ENCODE measurements at regions not wholly inside any gene's neighbourhood (a gene's known extent, or its start where the extent isn't known, plus 50 kb on each side); places are given as distances from the start of the nearest gene placed in this dataset.

GRCh38 chr5:92505145-92505544 is 1075.9 kb downstream of the NR2F1-AS1 start:
- H2AFZ ChIP-seq (ENCODE audit: low read depth, low read length), result no peak overlapping the region

GRCh38 chr5:92504346-92504745 is 1076.7 kb downstream of the NR2F1-AS1 start:
- H3K4me3 ChIP-seq (ENCODE audit: low read length), result no peak overlapping the region
- no peak overlapping the region for H3K27ac ChIP-seq (ENCODE audit: low read length)
- H3K4me1 ChIP-seq (ENCODE audit: low read length), result no peaks in the 10 kb centered on the region
- H3K9ac ChIP-seq (ENCODE audit: low read length), result no peak overlapping the region
- no peaks in the 10 kb centered on the region for H4K20me1 ChIP-seq (ENCODE audit: insufficient read depth, low read length)
- H3K79me2 ChIP-seq (ENCODE audit: low read length), result no peaks in the 10 kb centered on the region
- TF ChIP-seq EZH2phosphoT487 (IDR thresholded peaks at IDR 0.05; ENCODE audit: low read depth), result no peak
- TF ChIP-seq, protein P1, sequence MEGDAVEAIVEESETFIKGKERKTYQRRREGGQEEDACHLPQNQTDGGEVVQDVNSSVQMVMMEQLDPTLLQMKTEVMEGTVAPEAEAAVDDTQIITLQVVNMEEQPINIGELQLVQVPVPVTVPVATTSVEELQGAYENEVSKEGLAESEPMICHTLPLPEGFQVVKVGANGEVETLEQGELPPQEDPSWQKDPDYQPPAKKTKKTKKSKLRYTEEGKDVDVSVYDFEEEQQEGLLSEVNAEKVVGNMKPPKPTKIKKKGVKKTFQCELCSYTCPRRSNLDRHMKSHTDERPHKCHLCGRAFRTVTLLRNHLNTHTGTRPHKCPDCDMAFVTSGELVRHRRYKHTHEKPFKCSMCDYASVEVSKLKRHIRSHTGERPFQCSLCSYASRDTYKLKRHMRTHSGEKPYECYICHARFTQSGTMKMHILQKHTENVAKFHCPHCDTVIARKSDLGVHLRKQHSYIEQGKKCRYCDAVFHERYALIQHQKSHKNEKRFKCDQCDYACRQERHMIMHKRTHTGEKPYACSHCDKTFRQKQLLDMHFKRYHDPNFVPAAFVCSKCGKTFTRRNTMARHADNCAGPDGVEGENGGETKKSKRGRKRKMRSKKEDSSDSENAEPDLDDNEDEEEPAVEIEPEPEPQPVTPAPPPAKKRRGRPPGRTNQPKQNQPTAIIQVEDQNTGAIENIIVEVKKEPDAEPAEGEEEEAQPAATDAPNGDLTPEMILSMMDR (IDR thresholded peaks at IDR 0.05; ENCODE audit: low read depth, low read length), result no peak
- H3K36me3 ChIP-seq (replicated peaks; ENCODE audit: low read depth, low read length), result no peaks in the 10 kb centered on the region
- no peak overlapping the region for H3K4me2 ChIP-seq (ENCODE audit: low read length)
- H3K9me3 ChIP-seq (ENCODE audit: insufficient read depth, low read length), result no peaks in the 10 kb centered on the region
- H2AFZ ChIP-seq (ENCODE audit: low read depth, low read length), result no peak overlapping the region
- no peaks in the 10 kb centered on the region for H3K27me3 ChIP-seq (ENCODE audit: low read depth, low read length)

More at GRCh38 chr5:92505145-92505544, 1075.9 kb downstream of the NR2F1-AS1 start:
- no peaks in the 10 kb centered on the region for H3K36me3 ChIP-seq (replicated peaks; ENCODE audit: low read depth, low read length)
- TF ChIP-seq EZH2phosphoT487 (IDR thresholded peaks at IDR 0.05; ENCODE audit: low read depth), result no peak
- TF ChIP-seq, protein P1 (IDR thresholded peaks at IDR 0.05; ENCODE audit: low read depth, low read length), result no peak
- H4K20me1 ChIP-seq (ENCODE audit: insufficient read depth, low read length), result no peaks in the 10 kb centered on the region
- no peak overlapping the region for H3K4me2 ChIP-seq (ENCODE audit: low read length)
- no peaks in the 10 kb centered on the region for H3K27me3 ChIP-seq (ENCODE audit: low read depth, low read length)
- H3K4me1 ChIP-seq (ENCODE audit: low read length), result no peaks in the 10 kb centered on the region
- no peaks in the 10 kb centered on the region for H3K9me3 ChIP-seq (ENCODE audit: insufficient read depth, low read length)
- no peaks in the 10 kb centered on the region for H3K79me2 ChIP-seq (ENCODE audit: low read length)
- H3K9ac ChIP-seq (ENCODE audit: low read length), result no peak overlapping the region
- no peak overlapping the region for H3K27ac ChIP-seq (ENCODE audit: low read length)
- no peak overlapping the region for H3K4me3 ChIP-seq (ENCODE audit: low read length)

DNA sequence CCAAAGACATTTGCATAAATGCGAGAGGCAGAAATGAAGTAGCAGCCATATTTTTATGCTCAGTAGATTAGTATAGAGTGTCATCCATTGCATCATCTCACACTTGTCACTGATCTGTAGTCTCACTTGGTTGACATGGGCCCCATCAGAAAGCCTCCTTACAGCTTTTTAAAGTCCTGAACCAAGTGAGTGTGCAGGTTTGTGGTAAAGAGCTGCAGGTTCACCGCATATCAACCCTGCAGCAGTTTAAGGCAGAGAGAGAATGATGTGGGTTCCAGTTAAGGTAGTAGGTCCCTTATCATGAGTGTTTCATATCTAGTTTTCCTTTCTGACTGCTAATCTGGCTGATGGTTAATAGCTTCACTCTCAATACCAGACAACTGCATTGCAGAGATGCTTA is 1080.3 kb downstream of the NR2F1-AS1 start:
- H3K4me3 ChIP-seq (ENCODE audit: low read length), result no peak overlapping the region
- no peaks in the 10 kb centered on the region for H3K79me2 ChIP-seq (ENCODE audit: low read length)
- no peak overlapping the region for H3K4me2 ChIP-seq (ENCODE audit: low read length)
- H3K27me3 ChIP-seq (ENCODE audit: low read depth, low read length), result no peaks in the 10 kb centered on the region
- no peaks in the 10 kb centered on the region for H3K4me1 ChIP-seq (ENCODE audit: low read length)
- H3K9me3 ChIP-seq (ENCODE audit: insufficient read depth, low read length), result no peaks in the 10 kb centered on the region
- no peak overlapping the region for H2AFZ ChIP-seq (ENCODE audit: low read depth, low read length)
- no peak for TF ChIP-seq EZH2phosphoT487 (IDR thresholded peaks at IDR 0.05; ENCODE audit: low read depth)
- TF ChIP-seq, protein P1 (IDR thresholded peaks at IDR 0.05; ENCODE audit: low read depth, low read length), result no peak
- H3K36me3 ChIP-seq (replicated peaks; ENCODE audit: low read depth, low read length), result no peaks in the 10 kb centered on the region
- no peak overlapping the region for H3K9ac ChIP-seq (ENCODE audit: low read length)
- no peaks in the 10 kb centered on the region for H4K20me1 ChIP-seq (ENCODE audit: insufficient read depth, low read length)
- no peak overlapping the region for H3K27ac ChIP-seq (ENCODE audit: low read length)

DNA sequence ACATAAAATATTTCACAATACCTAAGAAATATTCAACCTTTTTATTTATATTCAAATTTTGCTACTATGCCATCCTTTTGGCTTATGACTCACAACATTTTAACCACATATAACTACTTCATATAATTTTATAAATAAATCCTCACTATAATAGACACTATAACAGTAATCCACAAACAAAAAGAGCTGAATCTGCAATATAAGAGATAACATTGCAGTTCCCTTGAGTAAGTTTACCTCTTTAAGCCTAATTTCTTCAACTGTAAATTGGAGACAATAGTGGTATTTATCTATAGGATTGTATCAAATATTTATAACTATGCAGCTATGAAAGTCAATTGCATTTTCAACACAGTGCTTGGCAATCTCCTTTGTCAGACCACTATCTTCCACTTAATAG is 1084.5 kb downstream of the NR2F1-AS1 start:
- H3K4me3 ChIP-seq (ENCODE audit: low read length), result no peak overlapping the region
- no peak overlapping the region for H3K9ac ChIP-seq (ENCODE audit: low read length)
- no peak overlapping the region for H3K27ac ChIP-seq (ENCODE audit: low read length)
- no peaks in the 10 kb centered on the region for H3K27me3 ChIP-seq (ENCODE audit: low read depth, low read length)
- no peaks in the 10 kb centered on the region for H4K20me1 ChIP-seq (ENCODE audit: insufficient read depth, low read length)
- H3K4me2 ChIP-seq (ENCODE audit: low read length), result no peak overlapping the region
- TF ChIP-seq, protein P1 (IDR thresholded peaks at IDR 0.05; ENCODE audit: low read depth, low read length), result no peak
- TF ChIP-seq EZH2phosphoT487 (IDR thresholded peaks at IDR 0.05; ENCODE audit: low read depth), result no peak
- H3K9me3 ChIP-seq (ENCODE audit: insufficient read depth, low read length), result no peaks in the 10 kb centered on the region
- H3K36me3 ChIP-seq (replicated peaks; ENCODE audit: low read depth, low read length), result no peaks in the 10 kb centered on the region
- H3K79me2 ChIP-seq (ENCODE audit: low read length), result no peaks in the 10 kb centered on the region
- no peaks in the 10 kb centered on the region for H3K4me1 ChIP-seq (ENCODE audit: low read length)
- no peak overlapping the region for H2AFZ ChIP-seq (ENCODE audit: low read depth, low read length)

All from OCI-LY3 (cell line).